Heart left ventricle (tissue), 16 donors: ENCODE measurements at regions not wholly inside any gene's neighbourhood (a gene's known extent, or its start where the extent isn't known, plus 50 kb on each side); places are given as distances from the start of the nearest gene placed in this dataset.

Experiments
- ATAC-seq, 4 donors: fragments of 200-7000 bp; cut with Tn5 transposase; one replicate each; pipeline ENCODE4 v1.9.1; 2020 to 2022; ENCODE audit warnings: moderate library complexity in 4 of 4, mild to moderate bottlenecking in 3 of 4, moderate number of reproducible peaks in 1 of 4
- DNase-seq, 5 donors: peaks; one replicate each; pipeline ENCODE4 v3.0.0-alpha.2; 2020
- H3K27ac ChIP-seq, 12 donors: fragments of 200-600 bp; sonication (generic) in 4 of 12; one replicate each; pipeline versions ENCODE4 v1.5.0 to v1.8.0; 2016 to 2022; ENCODE audit warnings: mild to moderate bottlenecking in 2 of 12
- H3K27me3 ChIP-seq, 9 donors: fragments of 200-600 bp; sonication (generic) in 2 of 9; one replicate each; pipeline versions ENCODE4 v1.5.1 to v1.8.0; 2016 to 2022; ENCODE audit warnings: mild to moderate bottlenecking in 3 of 9
- H3K36me3 ChIP-seq, 9 donors: fragments of 200-600 bp; sonication (generic) in 2 of 9; one replicate each; pipeline versions ENCODE4 v1.5.0 to v1.8.0; 2018 to 2022; ENCODE audit warnings: mild to moderate bottlenecking in 2 of 9
- H3K4me1 ChIP-seq, 12 donors: fragments of 200-600 bp; sonication (generic) in 4 of 12; one replicate each; pipeline versions ENCODE4 v1.5.0 to v1.8.0; 2016 to 2022; ENCODE audit warnings: mild to moderate bottlenecking in 3 of 12
- H3K4me3 ChIP-seq, 12 donors: fragments of 200-600 bp; sonication (generic) in 4 of 12; one replicate each; pipeline versions ENCODE4 v1.5.0 to v1.8.0; 2017 to 2022; ENCODE audit warnings: mild to moderate bottlenecking in 9 of 12, moderate library complexity in 4 of 12
- H3K9me3 ChIP-seq, 12 donors: fragments of 200-600 bp; sonication (generic) in 4 of 12; one replicate each; pipeline versions ENCODE4 v1.5.0 to v1.8.0; 2016 to 2022; ENCODE audit warnings: mild to moderate bottlenecking in 1 of 12
- POLR2A ChIP-seq, 2 donors: fragments of 450-650 bp; IDR thresholded peaks; one replicate each; pipeline ENCODE4 v1.6.1; 2017; ENCODE audit warnings: antibody characterized with exemption in 2 of 2, mild to moderate bottlenecking in 2 of 2, moderate library complexity in 2 of 2
- WGBS, 4 donors: extraction: QIAGEN DNeasy Blood & Tissue Kit in 2 of 4; methylation state at CpG; one replicate each; pipeline versions ENCODE4 v1.1.5 to v1.1.7; 2013 to 2018; 5-methylcytosine and 5-hydroxymethylcytosine counted together
- intact Hi-C, 10 donors: fragments of 100-400 bp; cut with DNase I; formaldehyde crosslinking; loops; one replicate each; pipeline versions ENCODE4 v1.11.1 to v1.14.2; 2022
- TF ChIP-seq, protein P1 (sequence below), 12 donors: fragments of 200-600 bp; sonication (generic) in 4 of 12; IDR thresholded peaks; one replicate each; pipeline versions ENCODE4 v1.5.0 to v1.8.0; 2018 to 2022; ENCODE audit warnings: antibody characterized with exemption in 12 of 12, mild to moderate bottlenecking in 5 of 12
- donor health status: ischemic (EF 13 %, LVEDD 7.1; RV severe dilation, severe dysfunction).
- donor health status: healthy with polysubstance abuse.
- donor health status: DM: no; HTN: yes; CAD: no.
- donor health status: DM: no; HTN: no; CAD: no.
- donor health status: ischemic (EF 25% LVEDD 6.9; RV normal size, moderate dysfunction).
- donor health status: ischemic (EF 25% LVEDD 5.7; RV mildly dilated, moderate dysfunction).
- donor health status: healthy.
- donor health status: DM: yes; HTN: yes; CAD: no.
- donor health status: ischemic (EF 35%, LVEDD 5.7; RV mildly dilated, moderate dysfunction).
- donor health status: nonischemic (EF 11% LVEDD 7.7; RV severe dilation, severe dysfunction).
- donor health status: DM: yes; HTN: yes; CAD: no.
- donor health status: PGD.
- donor health status: ischemic (EF 29% LVEDD 5.4; RV normal size, mild dysfunction).
- donor health status: nonischemic (EF 23%, LVEDD 6.1; RV moderate dilation, normal function).

DNA sequence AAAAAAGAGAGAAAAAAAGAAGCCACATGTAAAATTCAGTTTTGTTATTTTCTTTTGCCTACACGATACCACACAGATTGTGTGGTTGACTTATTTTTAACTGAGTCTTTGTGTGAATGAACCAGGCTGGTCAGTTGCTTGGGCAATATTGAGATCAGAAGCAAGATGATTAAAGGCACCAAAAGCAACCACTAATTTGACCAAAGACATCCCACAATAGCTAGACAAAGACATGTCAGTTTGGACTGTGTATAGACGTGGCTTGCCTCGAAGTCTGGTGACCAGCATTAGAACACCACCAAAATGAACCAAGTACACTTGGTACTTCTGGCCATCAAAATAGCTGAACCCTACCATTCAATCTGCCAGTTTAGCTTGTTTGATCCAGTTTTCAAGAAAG, 340.6 kb upstream of the TBX3 start:
- WGBS, 4 donors = 89 to 95% (median 92%) methylated on average over 3 of the region's 3 CpGs
- ATAC-seq = no peak
- H3K4me1 ChIP-seq = peaks cover 0 to 18% (median 0%) of the 10 kb centered on the region in 12 donors
- no peaks in the 10 kb centered on the region for H3K36me3 ChIP-seq
- no peak for DNase-seq
- no peak for TF ChIP-seq POLR2A (IDR thresholded peaks at IDR 0.05)
- TF ChIP-seq, protein P1, sequence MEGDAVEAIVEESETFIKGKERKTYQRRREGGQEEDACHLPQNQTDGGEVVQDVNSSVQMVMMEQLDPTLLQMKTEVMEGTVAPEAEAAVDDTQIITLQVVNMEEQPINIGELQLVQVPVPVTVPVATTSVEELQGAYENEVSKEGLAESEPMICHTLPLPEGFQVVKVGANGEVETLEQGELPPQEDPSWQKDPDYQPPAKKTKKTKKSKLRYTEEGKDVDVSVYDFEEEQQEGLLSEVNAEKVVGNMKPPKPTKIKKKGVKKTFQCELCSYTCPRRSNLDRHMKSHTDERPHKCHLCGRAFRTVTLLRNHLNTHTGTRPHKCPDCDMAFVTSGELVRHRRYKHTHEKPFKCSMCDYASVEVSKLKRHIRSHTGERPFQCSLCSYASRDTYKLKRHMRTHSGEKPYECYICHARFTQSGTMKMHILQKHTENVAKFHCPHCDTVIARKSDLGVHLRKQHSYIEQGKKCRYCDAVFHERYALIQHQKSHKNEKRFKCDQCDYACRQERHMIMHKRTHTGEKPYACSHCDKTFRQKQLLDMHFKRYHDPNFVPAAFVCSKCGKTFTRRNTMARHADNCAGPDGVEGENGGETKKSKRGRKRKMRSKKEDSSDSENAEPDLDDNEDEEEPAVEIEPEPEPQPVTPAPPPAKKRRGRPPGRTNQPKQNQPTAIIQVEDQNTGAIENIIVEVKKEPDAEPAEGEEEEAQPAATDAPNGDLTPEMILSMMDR (IDR thresholded peaks at IDR 0.05) = no peak
- no peaks in the 10 kb centered on the region for H3K27me3 ChIP-seq
- no peak overlapping the region for H3K27ac ChIP-seq
- H3K9me3 ChIP-seq = peaks cover 0 to 11% (median 3%) of the 10 kb centered on the region in 12 donors
- no peak overlapping the region for H3K4me3 ChIP-seq
- intact Hi-C loops = no loop called here

DNA sequence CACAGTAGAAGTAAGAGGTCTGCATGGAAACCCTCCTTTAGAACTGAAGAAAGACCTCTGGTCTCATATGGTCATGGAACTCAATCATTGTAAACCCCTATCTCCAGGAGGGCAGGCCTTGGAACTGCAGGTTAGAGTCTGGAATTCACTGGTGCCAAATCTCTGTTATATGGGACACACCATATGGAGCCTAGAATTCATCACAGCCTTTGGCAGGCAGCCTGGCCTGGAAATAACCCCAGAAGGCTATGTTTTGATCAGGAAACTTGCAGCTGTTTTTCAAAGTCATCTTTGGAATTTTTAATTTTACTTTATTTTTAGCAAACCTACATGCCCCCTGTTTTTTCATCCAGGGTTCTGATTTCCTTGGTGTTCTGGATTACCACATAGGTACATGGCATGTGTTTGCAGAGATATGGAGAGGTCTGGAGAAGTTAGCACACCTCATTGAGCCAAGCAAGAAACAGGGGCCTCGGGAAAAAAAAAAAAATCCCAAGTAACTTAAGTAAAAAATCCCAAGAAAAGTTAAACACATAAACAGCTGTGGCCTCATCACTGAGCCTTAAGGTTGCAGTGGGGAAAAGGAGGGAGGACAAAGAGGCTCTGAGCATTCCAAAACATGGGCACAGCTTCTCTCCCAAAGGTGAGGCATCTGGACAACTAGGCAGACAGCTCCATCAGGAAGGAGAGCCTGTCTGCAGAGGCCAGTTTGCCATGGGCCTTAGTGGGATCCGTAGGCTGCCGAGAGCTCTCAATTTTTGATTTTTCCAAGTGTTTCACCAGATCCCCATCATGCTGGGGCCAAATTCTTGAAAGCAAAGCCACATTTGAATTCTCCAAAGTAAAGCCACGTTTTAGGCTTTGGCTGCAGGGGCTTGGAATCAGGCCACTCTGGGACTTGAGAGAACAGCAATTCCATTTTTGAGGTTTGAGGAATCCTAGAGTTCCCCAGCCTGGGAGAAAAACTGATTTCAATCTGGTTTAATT, 339.6 kb upstream of the TBX3 start:
- DNase-seq = peak in 2 of 5 donors; percentile 23 to 45
- Histone ChIP-seq H3K27me3 (no peaks in the 10 kb centered on the region), H3K4me3 (no peak overlapping the region), H3K27ac (peak overlapping the region in 4 of 12 donors; percentile 14 to 38 (median 28)), H3K9me3 (peaks cover 0 to 13% (median 3%) of the 10 kb centered on the region in 12 donors), H3K4me1 (peaks cover 0 to 18% (median 0%) of the 10 kb centered on the region in 12 donors), H3K36me3 (no peaks in the 10 kb centered on the region)
- ATAC-seq = no peak
- intact Hi-C loops = no loop called here
- TF ChIP-seq, protein P1 (IDR thresholded peaks at IDR 0.05) = no peak
- TF ChIP-seq POLR2A (IDR thresholded peaks at IDR 0.05) = no peak
- 54 to 66% (median 62%) methylated on average over 4 of the region's 4 CpGs for WGBS, 4 donors

- intact Hi-C loops = no loop called here
- no peak for DNase-seq
- Histone ChIP-seq H3K4me1 (peaks cover 0 to 18% (median 0%) of the 10 kb centered on the region in 12 donors), H3K36me3 (no peaks in the 10 kb centered on the region), H3K4me3 (no peak overlapping the region), H3K9me3 (peaks cover 0 to 18% (median 3%) of the 10 kb centered on the region in 12 donors), H3K27me3 (no peaks in the 10 kb centered on the region), H3K27ac (no peak overlapping the region)
- no peak for TF ChIP-seq POLR2A (IDR thresholded peaks at IDR 0.05)
- TF ChIP-seq, protein P1 (IDR thresholded peaks at IDR 0.05) = no peak
- ATAC-seq = no peak
Measured at GRCh38 chr12:115020091-115020490, 336.1 kb upstream of the TBX3 start.

- 52 to 75% (median 66%) methylated on average over 2 of the region's 2 CpGs for WGBS, 4 donors
- intact Hi-C loops = no loop called here
Measured at GRCh38 chr12:115017346-115017745, 333.4 kb upstream of the TBX3 start.

More at GRCh38 chr12:115017346-115017745, 333.4 kb upstream of the TBX3 start:
- Histone ChIP-seq H3K27me3 (peaks cover 0 to 10% (median 0%) of the 10 kb centered on the region in 9 donors), H3K9me3 (peaks cover 0 to 18% (median 3%) of the 10 kb centered on the region in 12 donors), H3K27ac (no peak overlapping the region), H3K4me3 (no peak overlapping the region), H3K4me1 (peaks cover 0 to 22% (median 0%) of the 10 kb centered on the region in 12 donors), H3K36me3 (no peaks in the 10 kb centered on the region)
- no peak for ATAC-seq
- no peak for TF ChIP-seq POLR2A (IDR thresholded peaks at IDR 0.05)
- TF ChIP-seq, protein P1 (IDR thresholded peaks at IDR 0.05) = no peak
- DNase-seq = no peak
